Liver (tissue), 3 donors: ENCODE measurements at regions not wholly inside any gene's neighbourhood (a gene's known extent, or its start where the extent isn't known, plus 50 kb on each side); places are given as distances from the start of the nearest gene placed in this dataset.

Experiments used
- ATF3 ChIP-seq: IDR thresholded peaks from 2 replicates; pipeline ENCODE4 v1.6.1; 2016; ENCODE audit warnings: antibody characterized with exemption
- CTCF ChIP-seq: fragments of 150-350 bp; IDR thresholded peaks from 2 replicates; pipeline ENCODE4 v1.5.1; 2017; ENCODE audit warnings: improper control_type of control experiment, low read depth, low read length; ENCODE audit not compliant: missing input control
- EGR1 ChIP-seq, 2 donors: IDR thresholded peaks; 2 replicates each; pipeline ENCODE4 v1.6.1; 2016 to 2018; ENCODE audit warnings: antibody characterized with exemption in 2 of 2, low read depth in 2 of 2
- FOXA1 ChIP-seq: IDR thresholded peaks from 2 replicates; pipeline ENCODE4 v1.6.1; 2016; ENCODE audit warnings: antibody characterized with exemption
- GABPA ChIP-seq, 2 donors: IDR thresholded peaks in 1 of 2; conservative IDR thresholded peaks in 1 of 2; 2 replicates each; pipeline ENCODE4 v1.6.1; 2016; ENCODE audit warnings: antibody characterized with exemption in 2 of 2, mild to moderate bottlenecking in 1 of 2, moderate library complexity in 1 of 2
- HNF4A ChIP-seq, 2 donors: conservative IDR thresholded peaks; 2 replicates each; pipeline ENCODE4 v1.6.1; 2016; ENCODE audit warnings: antibody characterized with exemption in 2 of 2, mild to moderate bottlenecking in 2 of 2
- MAX ChIP-seq: IDR thresholded peaks from 2 replicates; pipeline ENCODE4 v1.6.1; 2016; ENCODE audit warnings: antibody characterized with exemption
- NR2F2 ChIP-seq: IDR thresholded peaks from 2 replicates; pipeline ENCODE4 v1.6.1; 2016; ENCODE audit warnings: antibody characterized with exemption
- RAD21 ChIP-seq, 2 donors: IDR thresholded peaks; 2 replicates each; pipeline ENCODE4 v1.6.1; 2016; ENCODE audit warnings: antibody characterized with exemption in 2 of 2, mild to moderate bottlenecking in 2 of 2
- REST ChIP-seq: IDR thresholded peaks from 2 replicates; pipeline ENCODE4 v1.6.1; 2016; ENCODE audit warnings: antibody characterized with exemption, mild to moderate bottlenecking
- SP1 ChIP-seq: IDR thresholded peaks from 2 replicates; pipeline ENCODE4 v1.6.1; 2018; ENCODE audit warnings: antibody characterized with exemption, mild to moderate bottlenecking
- TAF1 ChIP-seq: conservative IDR thresholded peaks from 2 replicates; pipeline ENCODE4 v1.6.1; 2016; ENCODE audit warnings: antibody characterized with exemption, mild to moderate bottlenecking
- YY1 ChIP-seq: IDR thresholded peaks from 2 replicates; pipeline ENCODE4 v1.6.1; 2016; ENCODE audit warnings: antibody characterized with exemption, mild to moderate bottlenecking
- ZBTB33 ChIP-seq: IDR thresholded peaks from 2 replicates; pipeline ENCODE4 v1.6.1; 2016; ENCODE audit warnings: antibody characterized with exemption
- donor health status: healthy.
- donor health status: healthy.

GRCh38 chr4:186930024-186930423 lies 206.4 kb upstream of the FAT1 start:
- TF ChIP-seq CTCF (no peak), ATF3 (no peak), ZBTB33 (no peak), REST (no peak), YY1 (no peak), MAX (no peak), NR2F2 (no peak), GABPA (IDR thresholded peaks at IDR 0.05 in 1 of 2, conservative IDR thresholded peaks at IDR 0.05 in 1 of 2) (no peak), HNF4A (conservative IDR thresholded peaks at IDR 0.05) (no peak), SP1 (no peak), RAD21 (IDR thresholded peaks at IDR 0.05) (no peak), FOXA1 (no peak), EGR1 (IDR thresholded peaks at IDR 0.05; ENCODE audit: low read depth in 2 of 2) (no peak), TAF1 (no peak)
